IPS-18a (cell line): ENCODE measurements at regions not wholly inside any gene's neighbourhood (a gene's known extent, or its start where the extent isn't known, plus 50 kb on each side); places are given as distances from the start of the nearest gene placed in this dataset.
"Not testable (repeated sequence)": the region's sequence is repeated elsewhere in the genome, so short reads cannot be mapped to it uniquely, and the experiment has no call there.

Experiments
- H3K27ac ChIP-seq: one replicate; pipeline ENCODE4 v1.5.1; 2013; ENCODE audit warnings: low read length
- H3K27me3 ChIP-seq: one replicate; pipeline ENCODE4 v1.6.1; 2013; ENCODE audit warnings: mild to moderate bottlenecking, low read length; ENCODE audit not compliant: control insufficient read depth, insufficient read depth
- H3K36me3 ChIP-seq: one replicate; pipeline ENCODE4 v1.6.1; 2013; ENCODE audit warnings: low read depth, low read length; ENCODE audit not compliant: control insufficient read depth
- H3K4me1 ChIP-seq: one replicate; pipeline ENCODE4 v1.6.1; 2013; ENCODE audit warnings: low read depth, low read length; ENCODE audit not compliant: control insufficient read depth
- H3K4me3 ChIP-seq: one replicate; pipeline ENCODE4 v1.5.1; 2013; ENCODE audit warnings: low read length
- H3K9ac ChIP-seq: one replicate; pipeline ENCODE4 v1.6.1; 2013; ENCODE audit warnings: mild to moderate bottlenecking, low read length, moderate library complexity
- H3K9me3 ChIP-seq: one replicate; pipeline ENCODE4 v1.6.1; 2013; ENCODE audit warnings: low read depth, low read length; ENCODE audit not compliant: control insufficient read depth

- Histone ChIP-seq H3K36me3 (no peaks in the 10 kb centered on the region), H3K27me3 (no peaks in the 10 kb centered on the region)
Measured at GRCh38 chrX:101749436-101749835, 89.8 kb upstream of the ARMCX2 start.

GRCh38 chrX:101745046-101745445 lies 85.4 kb upstream of the ARMCX2 start:
- Histone ChIP-seq H3K4me3 (no peak overlapping the region), H3K27ac (no peak overlapping the region), H3K4me1 (no peaks in the 10 kb centered on the region), H3K9me3 (no peaks in the 10 kb centered on the region), H3K27me3 (no peaks in the 10 kb centered on the region), H3K9ac (no peak overlapping the region), H3K36me3 (no peaks in the 10 kb centered on the region)

More at GRCh38 chrX:101749436-101749835, 89.8 kb upstream of the ARMCX2 start:
- Histone ChIP-seq H3K9me3 (no peaks in the 10 kb centered on the region), H3K4me1 (no peaks in the 10 kb centered on the region), H3K27ac (no peak overlapping the region), H3K9ac (no peak overlapping the region), H3K4me3 (no peak overlapping the region)

GRCh38 chrX:101744085-101744484 lies 84.4 kb upstream of the ARMCX2 start:
- Histone ChIP-seq H3K9ac (no peak overlapping the region), H3K4me3 (no peak overlapping the region), H3K4me1 (no peaks in the 10 kb centered on the region), H3K27ac (no peak overlapping the region), H3K36me3 (no peaks in the 10 kb centered on the region), H3K9me3 (no peaks in the 10 kb centered on the region), H3K27me3 (no peaks in the 10 kb centered on the region)

- Histone ChIP-seq H3K27me3 (no peaks in the 10 kb centered on the region), H3K9me3 (no peaks in the 10 kb centered on the region), H3K27ac (no peak overlapping the region), H3K36me3 (no peaks in the 10 kb centered on the region), H3K4me3 (no peak overlapping the region), H3K9ac (no peak overlapping the region), H3K4me1 (no peaks in the 10 kb centered on the region)
Measured at GRCh38 chrX:101740642-101741041, 81.0 kb upstream of the ARMCX2 start.

- H3K9me3 ChIP-seq, H3K4me1 ChIP-seq, H3K9ac ChIP-seq, H3K4me3 ChIP-seq, H3K27ac ChIP-seq, H3K36me3 ChIP-seq, H3K27me3 ChIP-seq: not testable (repeated sequence)
Measured at GRCh38 chrX:101738867-101739266, 79.2 kb upstream of the ARMCX2 start.

GRCh38 chrX:101738411-101738810 lies 78.8 kb upstream of the ARMCX2 start:
- H3K36me3 ChIP-seq, H3K9ac ChIP-seq, H3K27ac ChIP-seq, H3K4me3 ChIP-seq, H3K9me3 ChIP-seq, H3K4me1 ChIP-seq, H3K27me3 ChIP-seq: not testable (repeated sequence)

- Histone ChIP-seq H3K4me3 (no peak overlapping the region), H3K36me3 (no peaks in the 10 kb centered on the region), H3K4me1 (peaks cover 6% of the 10 kb centered on the region), H3K27ac (no peak overlapping the region), H3K9ac (no peak overlapping the region), H3K9me3 (no peaks in the 10 kb centered on the region), H3K27me3 (no peaks in the 10 kb centered on the region)
Measured at GRCh38 chrX:101736651-101737050, 77.0 kb upstream of the ARMCX2 start.

- H3K4me1 ChIP-seq = peaks cover 19% of the 10 kb centered on the region
- no peaks in the 10 kb centered on the region for H3K36me3 ChIP-seq
- no peaks in the 10 kb centered on the region for H3K27me3 ChIP-seq
- no peak overlapping the region for H3K27ac ChIP-seq
- H3K4me3 ChIP-seq = no peak overlapping the region
- no peak overlapping the region for H3K9ac ChIP-seq
- no peaks in the 10 kb centered on the region for H3K9me3 ChIP-seq
Measured at GRCh38 chrX:101732870-101733269, 73.2 kb upstream of the ARMCX2 start.

- Histone ChIP-seq H3K9me3 (no peaks in the 10 kb centered on the region), H3K4me1 (peaks cover 19% of the 10 kb centered on the region)
Measured at GRCh38 chrX:101729986-101730385, 70.3 kb upstream of the ARMCX2 start.

More at GRCh38 chrX:101729986-101730385, 70.3 kb upstream of the ARMCX2 start:
- no peaks in the 10 kb centered on the region for H3K27me3 ChIP-seq
- H3K36me3 ChIP-seq = no peaks in the 10 kb centered on the region
- no peak overlapping the region for H3K9ac ChIP-seq
- H3K4me3 ChIP-seq = no peak overlapping the region
- H3K27ac ChIP-seq = no peak overlapping the region
